ENCODE measurements at regions not wholly inside any gene's neighbourhood (a gene's known extent, or its start where the extent isn't known, plus 50 kb on each side); places are given as distances from the start of the nearest gene placed in this dataset.

GRCh38 chr6:95431637-95432228, 145.6 kb upstream of the MANEA start:
- H3K27ac Mint-ChIP-seq: no peak overlapping the region
- peaks cover 12% of the 10 kb centered on the region for H3K9me3 Mint-ChIP-seq
- H3K36me3 Mint-ChIP-seq: no peaks in the 10 kb centered on the region
- no peaks in the 10 kb centered on the region for H3K27me3 Mint-ChIP-seq (ENCODE audit: low read depth)
- DNase-seq (ENCODE audit: low spot score): peak; percentile 53
- ATAC-seq: peak; percentile 60
- POLR2A ChIA-PET: no interaction called here
- H3K4me3 Mint-ChIP-seq: no peak overlapping the region
- no peaks in the 10 kb centered on the region for H3K4me1 Mint-ChIP-seq
- TF ChIP-seq EMX1 (CRISPR knock-in tag; IDR thresholded peaks at IDR 0.05) (no peak), PRDM15 (CRISPR knock-in tag; IDR thresholded peaks at IDR 0.05) (no peak), CTCF (IDR thresholded peaks at IDR 0.05) (peak; percentile 51), ATF1 (CRISPR knock-in tag; IDR thresholded peaks at IDR 0.05) (no peak), E2F4 (CRISPR knock-in tag; IDR thresholded peaks at IDR 0.05; ENCODE audit: borderline replicate concordance, low read depth) (no peak), FOXP1 (CRISPR knock-in tag; IDR thresholded peaks at IDR 0.05; ENCODE audit: borderline replicate concordance) (no peak), ARID4B (CRISPR knock-in tag; IDR thresholded peaks at IDR 0.05; ENCODE audit: borderline replicate concordance) (no peak)
- CTCF ChIA-PET: no interaction called here

- H3K9me3 Mint-ChIP-seq: no peaks in the 10 kb centered on the region
- TF ChIP-seq IRF1 (CRISPR knock-in tag; IDR thresholded peaks at IDR 0.05) (no peak), ZBTB43 (CRISPR knock-in tag; IDR thresholded peaks at IDR 0.05) (no peak), ATF1 (CRISPR knock-in tag; IDR thresholded peaks at IDR 0.05) (no peak), AFF4 (CRISPR knock-in tag; IDR thresholded peaks at IDR 0.05; ENCODE audit: borderline replicate concordance) (no peak), CDX4 (CRISPR knock-in tag; IDR thresholded peaks at IDR 0.05; ENCODE audit: borderline replicate concordance) (no peak), ATF3 (CRISPR knock-in tag; conservative IDR thresholded peaks at IDR 0.05) (no peak), SMAD4 (CRISPR knock-in tag; IDR thresholded peaks at IDR 0.05) (no peak), E2F4 (CRISPR knock-in tag; IDR thresholded peaks at IDR 0.05; ENCODE audit: borderline replicate concordance, low read depth) (no peak)
- DNase-seq (ENCODE audit: low spot score): no peak
- no peak overlapping the region for H3K4me3 Mint-ChIP-seq
- ChIA-PET POLR2A (no interaction called here), CTCF (no interaction called here)
- ATAC-seq: no peak
- no peaks in the 10 kb centered on the region for H3K27me3 Mint-ChIP-seq (ENCODE audit: low read depth)
- H3K4me1 Mint-ChIP-seq: no peaks in the 10 kb centered on the region
- H3K27ac Mint-ChIP-seq: no peak overlapping the region
- no peaks in the 10 kb centered on the region for H3K36me3 Mint-ChIP-seq
These were observed 137.6 kb upstream of the MANEA start for GRCh38 chr6:95439741-95440140.

Measured in WTC11 (cell line).